HFF-Myc (cell line): ENCODE measurements at regions not wholly inside any gene's neighbourhood (a gene's known extent, or its start where the extent isn't known, plus 50 kb on each side); places are given as distances from the start of the nearest gene placed in this dataset.

Experiments used
- DNase-seq: peaks from one replicate; pipeline ENCODE4 v3.0.0-alpha.2; 2011; ENCODE audit warnings: low read depth; ENCODE audit errors: extremely low read depth
- H3K4me3 ChIP-seq: replicated peaks from 2 replicates; pipeline ENCODE4 v1.5.1; 2011; ENCODE audit warnings: low read depth, mild to moderate bottlenecking, control low read depth, low read length
- CTCF ChIP-seq: IDR thresholded peaks from 2 replicates; pipeline ENCODE4 v1.5.1; 2012; ENCODE audit warnings: mild to moderate bottlenecking, low read depth, low read length, control low read depth; ENCODE audit errors: missing control alignments

- no peak for TF ChIP-seq CTCF
- DNase-seq, result no peak
- H3K4me3 ChIP-seq, result no peak overlapping the region
These were observed 156.8 kb downstream of the SLC35B3 start for GRCh38 chr6:8278562-8278961.

- no peak for DNase-seq
- no peak overlapping the region for H3K4me3 ChIP-seq
- TF ChIP-seq CTCF, result no peak
These were observed 157.6 kb downstream of the SLC35B3 start for GRCh38 chr6:8277769-8278168.

- no peak for TF ChIP-seq CTCF
- no peak for DNase-seq
- H3K4me3 ChIP-seq, result no peak overlapping the region
These were observed 159.2 kb downstream of the SLC35B3 start for GRCh38 chr6:8276148-8276547.

GRCh38 chr6:8275667-8276066 lies 159.7 kb downstream of the SLC35B3 start:
- no peak for TF ChIP-seq CTCF
- DNase-seq, result no peak
- H3K4me3 ChIP-seq, result no peak overlapping the region

GRCh38 chr6:8274226-8274625 lies 161.1 kb downstream of the SLC35B3 start:
- TF ChIP-seq CTCF, result no peak
- no peak overlapping the region for H3K4me3 ChIP-seq
- no peak for DNase-seq

- H3K4me3 ChIP-seq, result no peak overlapping the region
- no peak for TF ChIP-seq CTCF
- DNase-seq, result no peak
These were observed 165.4 kb downstream of the SLC35B3 start for GRCh38 chr6:8269872-8270454.

GRCh38 chr6:8269094-8269493 lies 166.3 kb downstream of the SLC35B3 start:
- H3K4me3 ChIP-seq, result no peak overlapping the region
- no peak for TF ChIP-seq CTCF
- no peak for DNase-seq
